ENCODE measurements at regions not wholly inside any gene's neighbourhood (a gene's known extent, or its start where the extent isn't known, plus 50 kb on each side); places are given as distances from the start of the nearest gene placed in this dataset.

DNA sequence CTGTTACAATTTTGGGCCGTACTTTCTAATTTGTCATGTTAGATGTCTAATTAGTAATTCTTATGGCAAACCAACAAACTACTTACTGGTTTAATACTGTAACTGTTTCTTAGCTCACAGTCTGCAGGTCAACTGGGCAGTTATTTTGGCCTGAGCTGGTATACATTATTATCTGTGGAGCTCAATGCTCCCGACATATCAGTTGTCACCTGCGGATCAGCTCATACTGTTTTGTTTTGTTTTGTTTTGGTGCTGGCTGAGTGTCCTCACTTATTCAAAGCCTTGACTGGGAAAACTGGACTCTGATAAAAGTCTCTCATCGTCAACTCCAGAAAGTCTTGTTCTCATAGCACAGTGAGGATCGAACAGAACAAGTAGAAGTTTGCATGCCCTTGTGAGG is 1060.6 kb upstream of the CDH8 start:
- DNase-seq (ENCODE audit: low read depth), result no peak
- TF ChIP-seq, protein P1, sequence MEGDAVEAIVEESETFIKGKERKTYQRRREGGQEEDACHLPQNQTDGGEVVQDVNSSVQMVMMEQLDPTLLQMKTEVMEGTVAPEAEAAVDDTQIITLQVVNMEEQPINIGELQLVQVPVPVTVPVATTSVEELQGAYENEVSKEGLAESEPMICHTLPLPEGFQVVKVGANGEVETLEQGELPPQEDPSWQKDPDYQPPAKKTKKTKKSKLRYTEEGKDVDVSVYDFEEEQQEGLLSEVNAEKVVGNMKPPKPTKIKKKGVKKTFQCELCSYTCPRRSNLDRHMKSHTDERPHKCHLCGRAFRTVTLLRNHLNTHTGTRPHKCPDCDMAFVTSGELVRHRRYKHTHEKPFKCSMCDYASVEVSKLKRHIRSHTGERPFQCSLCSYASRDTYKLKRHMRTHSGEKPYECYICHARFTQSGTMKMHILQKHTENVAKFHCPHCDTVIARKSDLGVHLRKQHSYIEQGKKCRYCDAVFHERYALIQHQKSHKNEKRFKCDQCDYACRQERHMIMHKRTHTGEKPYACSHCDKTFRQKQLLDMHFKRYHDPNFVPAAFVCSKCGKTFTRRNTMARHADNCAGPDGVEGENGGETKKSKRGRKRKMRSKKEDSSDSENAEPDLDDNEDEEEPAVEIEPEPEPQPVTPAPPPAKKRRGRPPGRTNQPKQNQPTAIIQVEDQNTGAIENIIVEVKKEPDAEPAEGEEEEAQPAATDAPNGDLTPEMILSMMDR (IDR thresholded peaks at IDR 0.05; ENCODE audit: low read depth, low read length, missing control alignments), result no peak
- no peak overlapping the region for H3K4me3 ChIP-seq (ENCODE audit: low read depth, low read length)

DNA sequence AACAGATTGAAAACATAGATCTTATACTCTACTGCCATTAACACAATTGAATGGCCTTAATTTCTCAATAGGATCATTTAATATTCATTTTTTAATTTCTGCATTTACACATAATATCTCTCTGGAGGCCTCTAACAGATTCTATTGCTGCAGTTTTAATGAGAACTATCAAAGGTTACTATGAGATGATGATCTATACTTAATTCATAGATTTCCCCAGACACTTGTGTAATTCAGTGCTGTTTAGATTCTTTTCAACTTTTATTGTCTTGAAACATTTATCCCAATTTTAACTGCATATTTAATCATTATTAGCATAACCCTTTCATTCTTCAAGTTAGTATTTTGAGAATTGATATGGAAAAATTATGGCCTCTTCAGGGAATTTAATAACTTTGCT is 1056.5 kb upstream of the CDH8 start:
- TF ChIP-seq, protein P1 (IDR thresholded peaks at IDR 0.05; ENCODE audit: low read depth, low read length, missing control alignments), result no peak
- H3K4me3 ChIP-seq (ENCODE audit: low read depth, low read length), result no peak overlapping the region
- no peak for DNase-seq (ENCODE audit: low read depth)

DNA sequence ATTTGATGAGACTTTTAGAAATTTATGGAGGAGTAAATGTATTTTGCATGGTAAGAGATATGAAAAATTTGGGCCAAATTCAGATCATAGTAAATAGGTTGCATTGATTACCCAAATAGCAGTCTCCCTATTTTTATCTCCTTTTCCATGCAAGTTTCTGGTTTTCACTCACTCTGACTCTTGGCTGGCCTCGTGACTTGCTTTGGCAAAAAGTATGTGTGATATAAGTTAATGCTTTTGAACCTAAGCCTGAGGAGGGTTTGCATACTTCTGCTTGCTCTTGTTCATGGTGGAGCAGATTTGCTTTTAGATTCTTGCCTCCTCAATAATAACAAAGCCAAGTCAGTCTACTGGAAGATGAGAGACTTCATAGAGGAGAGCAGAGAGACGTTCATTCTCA is 1045.9 kb upstream of the CDH8 start:
- no peak for DNase-seq (ENCODE audit: low read depth)
- no peak overlapping the region for H3K4me3 ChIP-seq (ENCODE audit: low read depth, low read length)
- TF ChIP-seq, protein P1 (IDR thresholded peaks at IDR 0.05; ENCODE audit: low read depth, low read length, missing control alignments), result no peak

DNA sequence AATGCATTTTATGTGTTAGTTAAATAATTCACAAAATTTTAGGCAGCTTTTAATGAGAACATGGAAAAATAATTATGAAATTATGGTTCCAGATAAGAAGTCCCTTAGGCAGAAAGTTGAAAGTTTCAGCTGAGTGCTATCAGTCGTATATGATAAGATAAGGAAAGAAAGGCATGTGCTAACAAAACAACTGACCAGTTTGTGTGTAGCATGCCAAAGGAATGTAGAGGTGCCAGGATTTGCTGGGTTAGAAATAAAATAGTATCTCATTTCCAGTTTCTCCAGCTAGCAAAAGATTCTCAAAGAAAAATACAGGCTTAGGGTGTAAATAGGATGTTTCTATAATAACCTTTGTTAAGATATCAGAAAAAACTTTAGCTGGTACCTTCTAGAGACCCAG is 1044.5 kb upstream of the CDH8 start:
- TF ChIP-seq, protein P1 (IDR thresholded peaks at IDR 0.05; ENCODE audit: low read depth, low read length, missing control alignments), result no peak
- no peak overlapping the region for H3K4me3 ChIP-seq (ENCODE audit: low read depth, low read length)
- DNase-seq (ENCODE audit: low read depth), result no peak

DNA sequence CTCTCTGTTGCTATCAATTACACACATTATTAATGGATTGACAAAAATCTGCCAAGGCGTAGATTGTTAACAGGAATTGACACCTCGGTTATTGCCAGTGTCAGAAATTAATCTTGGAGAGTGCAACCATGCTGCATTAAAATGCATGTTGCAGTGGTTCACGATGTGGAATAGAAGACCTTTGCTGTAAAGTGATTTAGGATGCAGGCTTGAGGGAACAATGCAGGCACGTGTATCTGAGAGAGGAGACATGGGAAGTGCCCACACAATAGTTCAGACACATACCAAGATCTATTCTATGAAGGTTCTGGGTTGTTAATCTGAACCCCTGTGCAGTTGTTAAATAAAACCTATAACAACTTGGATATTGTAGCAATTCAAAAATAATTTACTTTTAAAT is 1032.8 kb upstream of the CDH8 start:
- no peak for DNase-seq (ENCODE audit: low read depth)
- H3K4me3 ChIP-seq (ENCODE audit: low read depth, low read length), result no peak overlapping the region
- TF ChIP-seq, protein P1 (IDR thresholded peaks at IDR 0.05; ENCODE audit: low read depth, low read length, missing control alignments), result no peak

DNA sequence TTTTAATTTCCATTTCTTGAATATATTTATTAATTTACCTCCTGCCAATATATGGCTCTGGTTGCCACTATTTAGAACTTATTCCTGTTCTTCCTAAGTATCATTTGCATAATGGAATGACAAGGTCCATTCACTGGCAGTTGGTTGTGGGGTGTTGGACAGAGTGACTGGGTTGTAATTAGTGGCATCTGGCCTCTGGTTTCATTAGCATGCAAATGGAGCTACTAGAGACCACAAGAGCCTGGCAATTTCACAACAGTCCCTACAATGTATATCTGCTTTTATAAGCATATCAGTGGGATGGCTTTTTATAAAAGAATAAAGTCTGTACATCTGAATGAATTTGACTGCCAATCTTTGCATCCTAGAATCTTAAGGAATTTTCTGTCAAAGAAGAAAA is 1030.9 kb upstream of the CDH8 start:
- TF ChIP-seq, protein P1 (IDR thresholded peaks at IDR 0.05; ENCODE audit: low read depth, low read length, missing control alignments), result no peak
- no peak for DNase-seq (ENCODE audit: low read depth)
- no peak overlapping the region for H3K4me3 ChIP-seq (ENCODE audit: low read depth, low read length)

DNA sequence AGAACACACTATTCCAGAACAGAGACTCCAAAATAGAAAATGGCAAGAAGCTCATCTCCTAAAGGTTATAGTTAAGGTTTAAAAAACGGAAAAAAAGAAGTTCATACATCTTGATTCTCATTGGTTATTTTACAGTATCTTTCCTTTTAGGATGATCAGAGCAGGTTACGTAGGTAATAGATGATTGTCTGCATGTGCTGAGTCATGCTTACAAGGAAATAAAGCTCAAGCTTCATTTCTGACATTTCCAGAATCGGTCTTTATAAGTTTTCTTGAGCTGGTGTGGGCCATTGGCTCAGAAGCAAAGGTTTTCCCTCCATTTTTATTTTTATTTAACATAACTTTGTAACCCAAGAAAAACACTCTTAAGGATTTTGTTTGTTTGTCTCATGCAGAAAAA is 1030.3 kb upstream of the CDH8 start:
- DNase-seq (ENCODE audit: low read depth), result no peak
- TF ChIP-seq, protein P1 (IDR thresholded peaks at IDR 0.05; ENCODE audit: low read depth, low read length, missing control alignments), result no peak
- no peak overlapping the region for H3K4me3 ChIP-seq (ENCODE audit: low read depth, low read length)

Measured in GM12864 (cell line).